AG09309 (cell line): ENCODE measurements at regions not wholly inside any gene's neighbourhood (a gene's known extent, or its start where the extent isn't known, plus 50 kb on each side); places are given as distances from the start of the nearest gene placed in this dataset.
A peak's percentile ranks its signal among the peaks of the same experiment; 100 is the strongest.

Experiments
- DNase-seq: peaks from one replicate; pipeline ENCODE4 v3.0.0-alpha.2; 2010; ENCODE audit warnings: low read depth
- H3K4me3 ChIP-seq: 2 replicates; pipeline ENCODE4 v1.5.1; 2011; ENCODE audit warnings: mild to moderate bottlenecking, low read depth, low read length, moderate library complexity; ENCODE audit not compliant: control insufficient read depth
- TF ChIP-seq, protein P1 (sequence below): IDR thresholded peaks from 2 replicates; pipeline ENCODE4 v1.5.1; 2011; ENCODE audit warnings: mild to moderate bottlenecking, low read depth, low read length, inconsistent platforms; ENCODE audit not compliant: insufficient read depth, control insufficient read depth; ENCODE audit errors: missing control alignments

DNA sequence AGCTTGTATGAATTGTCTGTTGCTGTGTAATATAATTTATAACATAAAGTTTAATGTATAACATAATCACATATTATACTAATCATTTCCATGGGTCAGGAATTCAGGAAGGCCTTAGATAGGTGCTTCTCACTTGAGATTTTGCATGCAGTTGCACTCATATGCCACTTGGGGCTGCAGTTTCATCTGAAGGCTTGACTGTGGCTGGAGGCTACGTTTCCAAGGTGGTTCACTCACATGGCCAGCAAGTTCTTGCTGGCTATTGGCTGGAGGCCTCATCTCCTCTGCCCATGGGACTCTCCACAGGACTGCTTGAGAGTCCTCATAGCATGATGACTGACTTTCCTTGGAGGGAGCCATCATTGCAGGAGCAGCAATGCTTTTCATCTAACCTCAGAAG is 53.4 kb upstream of the STX18 start:
- TF ChIP-seq, protein P1, sequence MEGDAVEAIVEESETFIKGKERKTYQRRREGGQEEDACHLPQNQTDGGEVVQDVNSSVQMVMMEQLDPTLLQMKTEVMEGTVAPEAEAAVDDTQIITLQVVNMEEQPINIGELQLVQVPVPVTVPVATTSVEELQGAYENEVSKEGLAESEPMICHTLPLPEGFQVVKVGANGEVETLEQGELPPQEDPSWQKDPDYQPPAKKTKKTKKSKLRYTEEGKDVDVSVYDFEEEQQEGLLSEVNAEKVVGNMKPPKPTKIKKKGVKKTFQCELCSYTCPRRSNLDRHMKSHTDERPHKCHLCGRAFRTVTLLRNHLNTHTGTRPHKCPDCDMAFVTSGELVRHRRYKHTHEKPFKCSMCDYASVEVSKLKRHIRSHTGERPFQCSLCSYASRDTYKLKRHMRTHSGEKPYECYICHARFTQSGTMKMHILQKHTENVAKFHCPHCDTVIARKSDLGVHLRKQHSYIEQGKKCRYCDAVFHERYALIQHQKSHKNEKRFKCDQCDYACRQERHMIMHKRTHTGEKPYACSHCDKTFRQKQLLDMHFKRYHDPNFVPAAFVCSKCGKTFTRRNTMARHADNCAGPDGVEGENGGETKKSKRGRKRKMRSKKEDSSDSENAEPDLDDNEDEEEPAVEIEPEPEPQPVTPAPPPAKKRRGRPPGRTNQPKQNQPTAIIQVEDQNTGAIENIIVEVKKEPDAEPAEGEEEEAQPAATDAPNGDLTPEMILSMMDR, result peak; percentile 4
- no peak for DNase-seq
- H3K4me3 ChIP-seq, result no peak overlapping the region

DNA sequence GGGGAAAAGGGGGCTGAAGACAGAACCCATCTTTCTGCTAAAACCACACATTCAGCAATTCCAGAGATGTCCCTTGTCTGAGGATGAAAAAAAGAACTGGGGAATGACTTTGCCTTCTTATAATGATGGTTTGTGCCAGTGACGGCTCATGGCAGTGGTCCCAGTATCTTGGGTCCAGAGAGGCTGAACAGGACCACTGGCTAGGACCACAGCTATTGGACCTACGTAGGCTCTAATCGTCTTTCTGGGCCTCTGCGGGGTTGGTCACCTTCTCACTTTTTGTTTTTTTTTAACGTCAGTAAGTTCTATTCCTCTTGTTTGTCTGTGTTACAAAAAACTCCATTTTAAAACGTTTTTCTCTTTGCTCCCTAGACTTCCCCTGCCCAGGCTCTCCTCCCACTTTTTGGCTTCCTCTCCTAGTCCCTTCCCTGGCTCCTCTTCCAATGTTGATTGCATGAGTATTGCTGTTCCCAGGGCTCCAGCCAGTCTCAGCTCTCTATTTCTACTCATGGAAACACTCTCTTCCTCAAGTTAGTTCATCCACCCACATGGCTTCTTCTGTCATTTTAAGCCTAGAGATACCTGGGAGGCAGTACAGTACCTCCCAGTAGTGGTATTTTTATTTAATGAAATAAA is 52.6 kb upstream of the STX18 start:
- DNase-seq, result no peak
- TF ChIP-seq, protein P1, result no peak

DNA sequence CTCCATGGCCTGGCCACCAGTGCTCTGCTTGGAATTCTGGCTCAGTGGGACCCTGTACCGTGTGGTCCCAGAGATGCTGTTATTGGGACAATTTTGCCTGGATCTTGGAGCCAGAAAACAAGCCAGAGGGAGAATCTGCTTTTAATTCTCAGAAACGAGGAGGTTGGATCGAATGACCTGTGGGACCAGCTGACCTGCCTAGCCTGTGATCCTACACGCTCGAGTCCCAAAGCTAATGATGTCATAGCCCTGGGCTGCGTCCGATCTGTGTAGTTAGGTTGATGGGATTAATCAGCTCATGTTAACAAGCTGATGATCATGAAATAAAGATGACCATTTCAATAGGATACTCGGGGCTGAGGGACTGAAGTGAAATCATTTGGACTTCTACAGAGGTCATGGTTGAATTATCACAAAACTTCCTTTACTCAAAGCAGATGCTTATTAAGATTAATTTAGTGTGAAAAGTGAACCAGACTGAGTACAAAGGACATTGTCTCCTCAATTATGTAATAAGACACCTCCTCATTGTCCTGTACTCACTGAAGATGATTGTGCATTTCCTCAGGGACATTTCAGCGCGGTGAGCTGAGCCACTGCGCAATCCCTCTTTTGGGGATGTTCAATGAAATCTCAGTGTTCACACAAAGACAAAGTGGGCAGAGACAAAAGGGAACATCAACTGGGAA is 51.9 kb upstream of the STX18 start:
- H3K4me3 ChIP-seq, result no peak overlapping the region
- DNase-seq, result no peak
- TF ChIP-seq, protein P1, result no peak

More for the DNA sequence above, 52.6 kb upstream of the STX18 start:
- no peak overlapping the region for H3K4me3 ChIP-seq

DNA sequence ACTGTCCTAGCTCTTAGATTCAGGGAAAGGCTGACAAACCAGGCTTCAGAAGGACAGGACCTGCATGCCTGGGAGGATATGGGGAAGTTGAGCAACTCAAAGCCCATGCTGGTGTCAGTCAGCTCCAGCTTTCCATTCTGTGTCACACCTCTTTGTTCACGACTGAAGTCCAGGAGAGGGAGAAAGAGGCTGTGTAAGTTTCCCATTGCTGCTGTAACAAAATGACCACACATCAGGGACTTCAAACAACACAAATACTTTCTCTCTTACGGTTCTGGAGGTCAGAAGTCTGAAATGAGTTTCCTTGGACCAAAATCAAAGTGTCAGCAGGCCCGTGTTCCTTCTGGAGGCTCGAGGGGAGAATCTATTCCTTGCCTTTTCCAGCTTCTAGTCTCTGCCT is 50.6 kb upstream of the STX18 start:
- no peak for DNase-seq
- no peak overlapping the region for H3K4me3 ChIP-seq
- TF ChIP-seq, protein P1, result no peak
